Activated T-helper 1 cell treated with Interleukin-2 at 50 U/mL for 16 hours (primary cell): ENCODE measurements at regions not wholly inside any gene's neighbourhood (a gene's known extent, or its start where the extent isn't known, plus 50 kb on each side); places are given as distances from the start of the nearest gene placed in this dataset.

Source experiments
- DNase-seq: peaks from one replicate; pipeline ENCODE4 v3.0.0-alpha.2; 2020; ENCODE audit warnings: low read depth

GRCh38 chr21:45592208-45592619 is 50.0 kb upstream of the SLC19A1 start:
- DNase-seq, result peak; percentile 46

- DNase-seq, result no peak
Observed at GRCh38 chr21:45592626-45593134, 50.4 kb upstream of the SLC19A1 start.

GRCh38 chr21:45593162-45594022 is 50.1 kb upstream of the PCBP3 start:
- DNase-seq, result no peak
